ENCODE measurements at regions not wholly inside any gene's neighbourhood (a gene's known extent, or its start where the extent isn't known, plus 50 kb on each side); places are given as distances from the start of the nearest gene placed in this dataset.
"Not testable (repeated sequence)": the region's sequence is repeated elsewhere in the genome, so short reads cannot be mapped to it uniquely, and the experiment has no call there.

- Histone ChIP-seq H3K36me3 (ENCODE audit: insufficient read depth) (no peaks in the 10 kb centered on the region), H3K4me1 (ENCODE audit: low read depth, poor library complexity, severe bottlenecking) (no peaks in the 10 kb centered on the region), H3K27me3 (ENCODE audit: insufficient read depth, low read depth) (no peaks in the 10 kb centered on the region), H2AFZ (ENCODE audit: low read depth) (no peak overlapping the region), H3K4me3 (IDR thresholded peaks at IDR 0.05; ENCODE audit: insufficient read depth, low read depth, low read length) (no peak overlapping the region), H4K20me1 (ENCODE audit: insufficient read depth) (no peaks in the 10 kb centered on the region), H3K9ac (no peak overlapping the region), H3K79me2 (ENCODE audit: insufficient read depth, low read depth) (no peaks in the 10 kb centered on the region), H3K27ac (no peak overlapping the region), H3K4me2 (no peak overlapping the region)
- no peak for TF ChIP-seq CTCF (conservative IDR thresholded peaks at IDR 0.05; ENCODE audit: low read depth, low read length)
Measured at GRCh38 chr18:14978962-14979535, 231.1 kb downstream of the ANKRD30B start.

- H3K9ac ChIP-seq = no peak overlapping the region
Measured at GRCh38 chr18:14979875-14980274, 231.9 kb downstream of the ANKRD30B start.

GRCh38 chr18:14984531-14984930 lies 236.6 kb downstream of the ANKRD30B start:
- not testable (repeated sequence) for H3K4me1 ChIP-seq (ENCODE audit: low read depth, poor library complexity, severe bottlenecking); H3K79me2 ChIP-seq (ENCODE audit: insufficient read depth, low read depth); H3K4me3 ChIP-seq (IDR thresholded peaks at IDR 0.05; ENCODE audit: insufficient read depth, low read depth, low read length)

More at GRCh38 chr18:14979875-14980274, 231.9 kb downstream of the ANKRD30B start:
- TF ChIP-seq CTCF (conservative IDR thresholded peaks at IDR 0.05; ENCODE audit: low read depth, low read length) = no peak
- Histone ChIP-seq H3K27me3 (ENCODE audit: insufficient read depth, low read depth) (no peaks in the 10 kb centered on the region), H3K79me2 (ENCODE audit: insufficient read depth, low read depth) (no peaks in the 10 kb centered on the region), H3K27ac (no peak overlapping the region), H3K4me2 (no peak overlapping the region), H2AFZ (ENCODE audit: low read depth) (no peak overlapping the region), H3K36me3 (ENCODE audit: insufficient read depth) (no peaks in the 10 kb centered on the region), H3K4me3 (IDR thresholded peaks at IDR 0.05; ENCODE audit: insufficient read depth, low read depth, low read length) (no peak overlapping the region), H4K20me1 (ENCODE audit: insufficient read depth) (no peaks in the 10 kb centered on the region), H3K4me1 (ENCODE audit: low read depth, poor library complexity, severe bottlenecking) (no peaks in the 10 kb centered on the region)

GRCh38 chr18:14985291-14986013 lies 237.5 kb downstream of the ANKRD30B start:
- H3K27me3 ChIP-seq (ENCODE audit: insufficient read depth, low read depth); H3K4me1 ChIP-seq (ENCODE audit: low read depth, poor library complexity, severe bottlenecking); H3K79me2 ChIP-seq (ENCODE audit: insufficient read depth, low read depth): not testable (repeated sequence)

More at GRCh38 chr18:14984531-14984930, 236.6 kb downstream of the ANKRD30B start:
- not testable (repeated sequence) for H3K27ac ChIP-seq; H3K27me3 ChIP-seq (ENCODE audit: insufficient read depth, low read depth); H4K20me1 ChIP-seq (ENCODE audit: insufficient read depth); H3K4me2 ChIP-seq; H2AFZ ChIP-seq (ENCODE audit: low read depth); H3K36me3 ChIP-seq (ENCODE audit: insufficient read depth); H3K9ac ChIP-seq

DNA sequence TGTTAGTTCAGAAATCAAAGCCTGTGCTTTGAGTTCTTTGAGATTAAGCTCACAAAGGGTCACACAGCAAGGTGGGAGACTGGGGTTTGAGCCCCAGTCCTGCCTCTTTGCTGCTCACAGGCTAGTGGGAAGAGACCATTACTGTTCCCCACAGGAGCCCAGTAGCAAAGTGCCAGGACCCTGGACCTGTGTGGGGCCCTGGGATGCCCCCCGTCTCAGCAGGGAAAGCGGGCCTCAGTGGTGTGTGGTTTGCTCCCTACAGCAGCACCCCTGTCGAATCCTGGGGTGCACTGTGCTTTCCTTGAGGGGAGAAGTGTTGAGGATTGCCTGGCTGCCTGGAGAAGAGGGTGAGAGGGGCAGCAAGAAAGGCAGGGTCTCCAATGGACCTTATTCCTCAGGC lies 239.4 kb downstream of the ANKRD30B start:
- H3K9ac ChIP-seq; H4K20me1 ChIP-seq (ENCODE audit: insufficient read depth); H3K27ac ChIP-seq; H3K4me1 ChIP-seq (ENCODE audit: low read depth, poor library complexity, severe bottlenecking); H2AFZ ChIP-seq (ENCODE audit: low read depth); H3K79me2 ChIP-seq (ENCODE audit: insufficient read depth, low read depth); H3K4me2 ChIP-seq; H3K4me3 ChIP-seq (IDR thresholded peaks at IDR 0.05; ENCODE audit: insufficient read depth, low read depth, low read length); H3K27me3 ChIP-seq (ENCODE audit: insufficient read depth, low read depth); H3K36me3 ChIP-seq (ENCODE audit: insufficient read depth): not testable (repeated sequence)

More at GRCh38 chr18:14985291-14986013, 237.5 kb downstream of the ANKRD30B start:
- not testable (repeated sequence) for H2AFZ ChIP-seq (ENCODE audit: low read depth); H3K27ac ChIP-seq; H3K4me2 ChIP-seq; H3K4me3 ChIP-seq (IDR thresholded peaks at IDR 0.05; ENCODE audit: insufficient read depth, low read depth, low read length); H3K36me3 ChIP-seq (ENCODE audit: insufficient read depth); H3K9ac ChIP-seq; H4K20me1 ChIP-seq (ENCODE audit: insufficient read depth)

GRCh38 chr18:14987960-14988710 lies 240.2 kb downstream of the ANKRD30B start:
- H3K36me3 ChIP-seq (ENCODE audit: insufficient read depth); H3K9ac ChIP-seq; H4K20me1 ChIP-seq (ENCODE audit: insufficient read depth); H3K27ac ChIP-seq; H3K4me2 ChIP-seq; H3K79me2 ChIP-seq (ENCODE audit: insufficient read depth, low read depth); H3K4me1 ChIP-seq (ENCODE audit: low read depth, poor library complexity, severe bottlenecking); H3K27me3 ChIP-seq (ENCODE audit: insufficient read depth, low read depth); H2AFZ ChIP-seq (ENCODE audit: low read depth); H3K4me3 ChIP-seq (IDR thresholded peaks at IDR 0.05; ENCODE audit: insufficient read depth, low read depth, low read length): not testable (repeated sequence)

DNA sequence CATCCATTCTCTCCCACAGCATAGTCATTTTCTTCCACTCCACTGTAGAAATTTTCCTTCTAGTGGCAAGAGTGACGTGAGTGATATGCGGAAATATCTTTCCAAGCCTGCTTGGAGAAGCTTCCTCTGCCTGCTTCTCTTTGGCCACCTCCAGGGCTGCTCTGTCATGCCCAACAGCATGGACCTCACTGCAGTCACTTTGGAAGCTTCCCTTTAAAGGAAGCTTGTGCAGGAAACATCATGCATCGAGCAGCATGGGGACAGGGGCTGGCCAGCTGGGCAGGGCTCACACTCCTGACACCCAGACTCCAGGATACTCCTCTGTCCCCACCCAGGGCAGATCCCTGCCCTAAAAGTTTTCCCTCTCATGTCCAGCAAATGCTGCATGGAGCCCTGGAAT lies 241.6 kb downstream of the ANKRD30B start:
- H3K4me3 ChIP-seq (IDR thresholded peaks at IDR 0.05; ENCODE audit: insufficient read depth, low read depth, low read length); H3K9ac ChIP-seq; H3K4me2 ChIP-seq; H2AFZ ChIP-seq (ENCODE audit: low read depth); H4K20me1 ChIP-seq (ENCODE audit: insufficient read depth); H3K79me2 ChIP-seq (ENCODE audit: insufficient read depth, low read depth); H3K27me3 ChIP-seq (ENCODE audit: insufficient read depth, low read depth); H3K27ac ChIP-seq; H3K4me1 ChIP-seq (ENCODE audit: low read depth, poor library complexity, severe bottlenecking); H3K36me3 ChIP-seq (ENCODE audit: insufficient read depth): not testable (repeated sequence)

- not testable (repeated sequence) for H3K36me3 ChIP-seq (ENCODE audit: insufficient read depth); H3K4me1 ChIP-seq (ENCODE audit: low read depth, poor library complexity, severe bottlenecking); H3K79me2 ChIP-seq (ENCODE audit: insufficient read depth, low read depth); H3K27ac ChIP-seq; H3K27me3 ChIP-seq (ENCODE audit: insufficient read depth, low read depth); H3K4me2 ChIP-seq; H2AFZ ChIP-seq (ENCODE audit: low read depth); H3K9ac ChIP-seq; H3K4me3 ChIP-seq (IDR thresholded peaks at IDR 0.05; ENCODE audit: insufficient read depth, low read depth, low read length); H4K20me1 ChIP-seq (ENCODE audit: insufficient read depth)
Measured at GRCh38 chr18:14991934-14992445, 244.0 kb downstream of the ANKRD30B start.

Data from KMS-11 (cell line).